ENCODE measurements at regions not wholly inside any gene's neighbourhood (a gene's known extent, or its start where the extent isn't known, plus 50 kb on each side); places are given as distances from the start of the nearest gene placed in this dataset.
A peak's percentile ranks its signal among the peaks of the same experiment; 100 is the strongest.

GRCh38 chr13:33472446-33472845, 186.9 kb upstream of the STARD13 start:
- no peak for DNase-seq

DNA sequence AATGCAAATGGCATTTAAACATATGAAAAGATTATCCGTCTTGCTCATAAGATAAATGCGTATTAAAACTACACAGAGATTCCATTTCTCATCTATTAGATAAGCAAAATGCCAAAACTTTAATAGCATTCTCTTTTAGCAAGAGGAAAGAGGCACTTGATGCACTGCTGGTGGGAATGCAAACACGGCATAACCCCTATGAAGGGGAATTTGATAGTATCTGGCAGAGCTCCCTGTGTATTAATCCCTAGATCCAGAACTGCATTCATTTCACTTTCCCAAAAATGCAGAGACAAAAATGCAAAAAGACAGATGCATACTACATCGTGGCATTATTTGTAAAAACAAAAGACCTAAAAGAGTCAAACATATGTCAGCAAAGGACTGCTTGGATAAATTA, 193.6 kb upstream of the STARD13 start:
- peak; percentile 9 for DNase-seq

- no peak for DNase-seq
Observed at GRCh38 chr13:33480561-33480960, 195.0 kb upstream of the STARD13 start.

DNA sequence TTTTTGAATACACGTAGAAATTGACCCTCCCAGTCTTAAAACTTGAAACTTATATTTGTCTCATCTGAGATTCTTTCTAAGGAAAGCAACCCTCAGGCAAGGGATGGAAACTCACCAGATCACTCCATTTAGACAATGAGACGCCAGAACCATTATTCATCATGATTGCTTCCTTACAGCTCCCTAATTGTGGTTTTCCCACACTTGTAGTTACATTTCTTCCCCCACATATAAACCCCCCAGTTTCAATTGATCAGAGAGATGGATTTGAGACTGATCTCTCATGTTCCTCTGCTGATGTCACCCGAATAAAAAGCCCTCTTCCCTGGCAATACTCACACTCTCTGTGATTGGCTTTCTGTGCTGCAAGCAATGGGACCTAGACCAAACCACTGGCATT, 197.9 kb upstream of the STARD13 start:
- DNase-seq = no peak

GRCh38 chr13:33485247-33485646, 199.7 kb upstream of the STARD13 start:
- no peak for DNase-seq

GRCh38 chr13:33487575-33488243, 202.2 kb upstream of the STARD13 start:
- no peak for DNase-seq

- no peak for DNase-seq
Observed at GRCh38 chr13:33489563-33489962, 204.0 kb upstream of the STARD13 start.

DNA sequence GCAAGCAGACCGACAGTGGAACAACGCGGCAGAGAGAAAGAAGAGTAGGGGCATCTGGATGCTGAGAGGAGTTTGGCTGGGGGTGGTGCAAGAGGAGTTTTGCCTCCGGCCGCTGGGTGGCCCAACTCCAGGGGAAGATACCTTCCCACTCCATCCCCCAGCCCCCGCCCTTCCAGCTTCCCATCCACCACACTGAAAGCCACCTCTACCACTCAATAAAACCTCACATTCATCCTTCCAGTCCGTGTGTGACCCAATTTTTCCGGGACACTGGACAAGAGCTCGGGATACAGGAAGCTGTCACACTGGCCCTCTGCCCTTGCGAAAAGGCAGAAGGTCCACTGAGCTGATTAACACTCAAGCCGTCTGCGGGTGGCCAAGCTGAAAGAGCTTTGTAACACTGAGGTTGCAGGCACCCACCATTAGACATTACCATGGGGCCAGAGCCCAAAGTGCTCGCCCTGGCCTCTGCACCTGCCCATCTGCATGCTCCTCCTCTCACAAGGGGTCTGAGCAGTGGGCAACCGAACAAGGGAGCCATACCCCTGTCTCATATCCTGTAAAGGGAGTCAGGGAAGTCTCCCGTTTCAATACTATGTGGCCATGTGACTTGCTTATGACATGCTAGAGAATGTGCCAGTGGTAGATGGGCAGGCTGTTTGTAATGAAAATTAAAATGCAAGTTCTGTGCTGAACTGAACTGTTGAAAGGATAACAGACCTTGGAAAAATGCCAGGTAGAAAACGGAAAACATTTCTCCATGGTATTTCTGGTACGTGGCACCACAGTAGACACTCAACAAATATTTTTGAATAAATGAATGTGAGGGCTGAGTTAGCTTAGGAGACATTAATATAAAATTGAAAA, 205.1 kb upstream of the STARD13 start:
- no peak for DNase-seq

GRCh38 chr13:33493672-33494365, 208.3 kb upstream of the STARD13 start:
- DNase-seq = no peak

DNA sequence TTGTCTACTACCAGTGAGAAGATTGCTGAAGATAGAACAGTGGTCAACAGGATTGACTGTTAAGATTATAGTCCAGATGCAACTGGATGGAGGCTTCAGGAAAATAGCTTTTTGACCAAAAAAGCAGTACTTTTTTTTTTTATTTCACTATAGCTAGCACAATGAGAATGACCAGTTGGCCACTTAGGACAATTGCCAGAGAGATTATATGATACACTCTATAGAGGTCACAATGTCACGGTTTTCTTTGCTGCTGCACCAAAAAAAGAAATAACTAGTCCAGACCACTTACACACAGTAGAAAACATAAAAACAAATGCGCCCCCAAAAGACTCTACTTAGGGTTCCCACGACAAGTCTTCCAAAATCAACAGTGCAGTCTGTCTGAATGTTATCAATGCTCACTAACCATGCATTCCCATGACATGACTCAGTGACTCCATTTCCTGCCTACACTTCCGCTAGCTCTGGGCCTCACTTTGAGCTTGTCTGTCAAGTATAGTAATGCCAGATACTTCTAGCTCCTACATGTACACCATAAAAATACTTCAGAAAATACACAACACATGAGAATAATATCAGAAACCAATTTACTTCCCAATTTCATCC, 209.1 kb upstream of the STARD13 start:
- no peak for DNase-seq

GRCh38 chr13:33496336-33496735, 210.8 kb upstream of the STARD13 start:
- no peak for DNase-seq

DNA sequence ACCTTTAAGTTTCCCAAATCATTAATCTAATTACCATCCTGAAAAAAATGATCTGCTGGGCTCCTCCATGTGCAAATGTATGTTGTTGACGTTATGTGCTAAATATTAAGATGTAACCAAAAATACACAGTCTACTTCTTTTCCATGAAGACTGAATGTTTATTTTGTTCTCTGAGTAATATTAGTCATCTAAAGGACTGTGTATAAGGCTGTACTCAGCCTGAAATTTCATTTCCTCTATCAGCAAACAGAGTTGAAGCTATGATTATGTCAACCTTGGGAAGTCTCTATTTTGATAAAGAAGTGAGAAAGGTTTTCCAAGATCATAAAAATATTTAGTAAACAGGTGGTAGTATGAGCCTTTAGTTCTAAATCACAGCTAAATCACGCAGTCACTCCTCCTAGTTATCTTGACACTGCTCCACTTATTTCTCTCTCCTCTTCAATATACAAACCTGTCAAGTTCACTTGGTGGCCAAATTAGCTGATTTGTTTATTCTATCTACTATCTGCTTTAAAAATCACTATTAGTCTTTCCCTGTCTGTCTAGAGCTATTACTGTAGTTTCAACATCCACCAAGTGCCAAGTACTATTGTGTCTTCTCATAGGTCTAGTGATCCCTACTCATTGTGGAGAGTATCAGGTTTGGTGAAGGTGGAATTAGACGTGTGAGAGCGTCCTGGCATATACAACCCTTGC, 211.7 kb upstream of the STARD13 start:
- no peak for DNase-seq

GRCh38 chr13:33508060-33508459, 222.5 kb upstream of the STARD13 start:
- DNase-seq = no peak

DNA sequence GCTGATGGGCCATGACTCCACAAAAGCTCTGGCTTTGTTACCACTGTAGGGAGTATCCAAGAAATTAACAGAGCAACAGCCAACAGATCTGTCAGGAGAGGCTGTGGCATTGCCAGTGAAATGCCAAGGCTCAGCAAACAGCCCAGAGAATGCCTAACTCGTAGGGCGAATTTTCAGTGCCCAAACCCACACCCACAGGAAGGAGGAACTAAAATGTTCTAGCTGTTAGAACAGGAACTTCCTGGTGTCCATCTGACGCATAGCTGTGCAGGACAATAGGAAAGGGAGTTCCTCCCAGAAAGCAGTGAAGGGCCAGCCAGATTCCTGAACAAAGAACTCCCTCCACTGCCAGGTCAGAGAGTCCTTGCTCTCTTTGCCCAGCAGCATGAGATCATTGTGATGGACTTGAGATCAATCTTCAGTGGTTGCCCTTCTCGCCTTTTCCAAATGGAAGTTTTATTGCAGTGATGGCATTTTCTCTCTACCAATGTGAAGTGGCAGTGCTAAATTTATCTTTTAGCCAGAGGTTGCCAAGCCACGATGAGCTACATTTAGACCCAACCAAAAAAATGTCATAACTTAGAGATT, 224.2 kb upstream of the STARD13 start:
- DNase-seq = no peak

DNA sequence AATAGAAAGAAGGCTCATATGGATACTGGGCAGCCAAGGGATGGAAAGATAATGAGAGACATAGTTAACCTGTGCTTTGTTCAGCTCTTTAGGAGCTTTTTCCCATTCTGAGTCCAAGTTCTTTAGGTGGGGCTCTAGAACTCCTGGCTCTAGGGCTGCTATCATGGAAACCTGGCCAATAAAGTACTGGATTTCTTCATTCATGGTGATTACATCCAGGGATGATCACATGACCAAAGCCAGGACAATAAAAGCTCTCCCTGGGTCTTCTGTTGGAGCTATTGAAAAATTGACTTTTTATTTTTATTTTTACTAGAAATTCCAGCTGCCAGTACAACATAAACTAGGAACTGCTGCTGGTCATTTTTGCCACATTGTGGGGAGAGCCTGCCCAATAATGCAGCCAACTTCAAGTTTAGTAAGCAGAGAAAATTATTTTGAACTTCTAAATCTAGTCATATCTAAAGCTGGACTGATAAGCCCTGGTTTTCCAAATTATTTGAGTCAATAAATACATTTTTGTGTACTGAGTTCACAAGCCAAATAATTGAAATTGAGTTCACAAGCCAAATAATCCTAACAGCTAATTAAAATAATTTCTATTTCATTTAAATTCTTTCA, 224.9 kb upstream of the STARD13 start:
- no peak for DNase-seq

DNA sequence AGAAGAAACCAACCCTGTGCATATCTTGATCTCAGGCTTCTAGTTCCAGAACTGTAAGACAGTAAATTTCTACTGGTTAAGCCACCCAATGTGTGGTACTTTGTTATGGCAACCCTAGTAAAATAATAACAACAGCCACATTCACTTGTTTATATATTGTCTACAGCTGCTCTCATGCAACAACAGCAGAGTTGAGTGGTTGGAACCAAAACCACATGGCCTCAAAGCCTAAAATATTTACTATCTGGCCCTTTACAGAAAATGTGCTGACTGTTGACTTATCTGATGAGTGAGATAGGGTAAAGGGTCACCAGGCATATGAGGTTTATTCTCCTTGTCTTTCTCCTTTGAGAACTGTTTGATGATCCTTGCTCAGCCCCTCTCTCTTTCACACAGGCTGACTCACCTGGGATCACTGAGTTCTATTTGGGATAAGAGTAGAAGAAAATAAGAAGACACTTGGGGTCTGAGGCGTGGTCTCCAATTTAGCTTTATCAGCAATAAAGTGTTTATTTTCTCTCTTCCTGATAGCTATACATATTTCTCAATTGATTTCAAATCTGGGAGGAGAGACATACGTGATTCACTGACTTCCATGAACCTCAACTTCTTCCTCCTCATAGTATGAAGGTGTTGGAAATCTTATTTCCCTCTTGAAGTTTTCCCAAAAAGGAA, 227.5 kb upstream of the STARD13 start:
- DNase-seq = no peak

DNA sequence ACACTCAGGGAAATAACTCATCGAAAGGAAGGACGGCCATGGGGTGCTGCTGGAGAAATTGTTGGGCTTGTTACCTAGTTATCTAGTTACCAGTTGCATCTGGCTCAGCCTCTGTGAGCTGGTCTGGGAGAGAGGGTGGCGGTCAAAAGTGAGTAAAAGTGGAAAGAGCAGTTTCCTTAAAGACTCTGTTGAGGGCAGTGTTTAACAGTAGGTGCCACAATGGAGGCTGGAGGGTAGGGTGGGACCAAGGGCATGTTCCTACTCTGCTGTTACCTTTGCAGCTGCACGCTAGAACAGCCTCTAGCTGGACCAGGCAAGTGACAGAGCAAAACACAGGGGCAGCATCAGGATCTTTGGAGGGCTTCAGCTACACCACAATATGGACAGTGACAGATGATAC, 228.8 kb upstream of the STARD13 start:
- no peak for DNase-seq

- no peak for DNase-seq
Observed at GRCh38 chr13:33515146-33515545, 229.6 kb upstream of the STARD13 start.

- DNase-seq = no peak
Observed at GRCh38 chr13:33518452-33518851, 232.9 kb upstream of the STARD13 start.

DNA sequence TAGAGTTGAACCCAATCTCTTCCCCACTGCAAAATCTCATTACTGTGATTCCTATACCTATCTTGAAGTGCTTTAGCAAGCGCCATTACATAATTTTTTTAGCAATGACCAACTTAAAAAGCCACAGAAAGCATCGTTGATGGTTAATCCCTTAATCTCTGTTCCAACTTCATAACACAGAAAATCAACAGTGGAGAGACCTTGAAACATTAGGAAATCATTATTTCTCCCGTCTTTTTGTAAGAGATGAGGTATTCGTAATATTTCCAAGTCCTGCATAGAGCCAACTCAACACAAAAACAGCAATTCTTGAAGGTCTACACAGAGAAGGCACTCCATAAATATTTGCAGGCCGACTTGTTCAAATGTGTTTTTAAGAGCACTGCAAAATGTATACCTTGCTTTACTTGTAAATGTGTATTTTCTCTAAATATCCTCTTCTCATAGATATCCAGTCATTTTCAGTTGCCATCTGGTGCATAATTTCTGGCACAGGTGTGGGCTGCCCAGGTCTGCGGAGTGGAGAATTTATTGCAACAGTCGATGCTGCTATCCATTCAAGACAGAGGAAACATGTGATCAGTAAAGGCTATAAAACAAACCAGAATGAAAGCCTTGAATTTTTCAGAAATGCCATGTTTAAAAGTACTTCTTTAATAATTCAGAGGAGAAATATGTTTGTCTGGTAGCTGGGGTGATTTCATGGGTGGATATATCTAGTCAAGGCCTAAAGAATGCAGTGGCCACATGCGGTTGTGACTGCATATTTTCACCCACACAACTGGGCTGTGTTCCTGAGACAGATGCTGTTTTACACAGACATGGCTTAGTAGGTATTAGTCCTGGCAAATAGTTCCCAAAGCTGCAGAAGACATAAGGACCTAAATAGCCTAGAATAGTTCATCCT, 234.3 kb upstream of the STARD13 start:
- DNase-seq = no peak
